ENCODE measurements at regions not wholly inside any gene's neighbourhood (a gene's known extent, or its start where the extent isn't known, plus 50 kb on each side); places are given as distances from the start of the nearest gene placed in this dataset.

GRCh38 chr2:204451766-204452165 is 93.5 kb upstream of the PARD3B start:
- no peaks in the 10 kb centered on the region for H3K36me3 ChIP-seq (ENCODE audit: control insufficient read depth, insufficient read depth, low read length)
- H3K4me3 ChIP-seq (ENCODE audit: low read depth, low read length) = no peak overlapping the region
- H3K27me3 ChIP-seq (ENCODE audit: control insufficient read depth, insufficient read depth, low read length) = no peaks in the 10 kb centered on the region
- H3K9me3 ChIP-seq (ENCODE audit: control insufficient read depth, insufficient read depth, low read depth, low read length) = no peaks in the 10 kb centered on the region
- H3K4me1 ChIP-seq (ENCODE audit: control insufficient read depth, insufficient read depth, low read length) = peaks cover 24% of the 10 kb centered on the region
- H3K9ac ChIP-seq (ENCODE audit: low read length) = no peak overlapping the region
- no peak overlapping the region; the same call in 1 of the 2 replicates for H3K27ac ChIP-seq (ENCODE audit: low read depth, low read length)

GRCh38 chr2:204452464-204453023 is 92.7 kb upstream of the PARD3B start:
- H3K4me1 ChIP-seq (ENCODE audit: control insufficient read depth, insufficient read depth, low read length) = peaks cover 24% of the 10 kb centered on the region
- no peak overlapping the region for H3K4me3 ChIP-seq (ENCODE audit: low read depth, low read length)
- no peak overlapping the region for H3K9ac ChIP-seq (ENCODE audit: low read length)
- no peaks in the 10 kb centered on the region for H3K36me3 ChIP-seq (ENCODE audit: control insufficient read depth, insufficient read depth, low read length)
- H3K27ac ChIP-seq (ENCODE audit: low read depth, low read length) = peak overlapping the region; percentile 61; the same call in 1 of the 2 replicates
- no peaks in the 10 kb centered on the region for H3K9me3 ChIP-seq (ENCODE audit: control insufficient read depth, insufficient read depth, low read depth, low read length)
- no peaks in the 10 kb centered on the region for H3K27me3 ChIP-seq (ENCODE audit: control insufficient read depth, insufficient read depth, low read length)

DNA sequence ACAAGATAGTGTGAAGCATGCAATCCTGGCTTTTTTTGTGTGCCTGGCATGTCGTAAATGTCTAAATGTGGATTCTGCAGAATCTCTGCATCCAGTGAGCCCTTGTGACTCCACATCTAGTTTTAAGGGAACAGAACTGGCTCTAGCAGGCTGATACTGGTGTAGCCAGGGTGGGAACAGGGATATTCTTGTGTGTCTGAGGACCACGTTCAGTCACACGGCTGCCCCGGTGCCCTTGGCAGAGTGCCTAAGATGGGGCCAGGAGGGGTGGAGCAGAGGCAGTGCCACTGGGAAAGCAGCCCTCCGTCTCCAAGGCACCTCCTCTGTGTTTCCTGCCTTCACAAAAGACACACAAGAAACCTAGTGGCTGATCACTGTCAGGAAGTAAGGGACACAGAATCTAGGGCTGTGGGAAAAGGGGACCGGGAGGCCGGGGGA is 91.5 kb upstream of the PARD3B start:
- Histone ChIP-seq H3K4me3 (ENCODE audit: low read depth, low read length) (no peak overlapping the region), H3K27ac (ENCODE audit: low read depth, low read length) (peak overlapping the region; percentile 21; the same call in 1 of the 2 replicates), H3K27me3 (ENCODE audit: control insufficient read depth, insufficient read depth, low read length) (no peaks in the 10 kb centered on the region), H3K9ac (ENCODE audit: low read length) (peak overlapping the region; percentile 32), H3K4me1 (ENCODE audit: control insufficient read depth, insufficient read depth, low read length) (peaks cover 24% of the 10 kb centered on the region), H3K9me3 (ENCODE audit: control insufficient read depth, insufficient read depth, low read depth, low read length) (no peaks in the 10 kb centered on the region), H3K36me3 (ENCODE audit: control insufficient read depth, insufficient read depth, low read length) (no peaks in the 10 kb centered on the region)

GRCh38 chr2:204454672-204455380 is 90.4 kb upstream of the PARD3B start:
- H3K4me1 ChIP-seq (ENCODE audit: control insufficient read depth, insufficient read depth, low read length) = peaks cover 24% of the 10 kb centered on the region
- no peak overlapping the region for H3K9ac ChIP-seq (ENCODE audit: low read length)
- no peaks in the 10 kb centered on the region for H3K9me3 ChIP-seq (ENCODE audit: control insufficient read depth, insufficient read depth, low read depth, low read length)
- H3K27ac ChIP-seq (ENCODE audit: low read depth, low read length) = no peak overlapping the region
- no peaks in the 10 kb centered on the region for H3K36me3 ChIP-seq (ENCODE audit: control insufficient read depth, insufficient read depth, low read length)
- H3K27me3 ChIP-seq (ENCODE audit: control insufficient read depth, insufficient read depth, low read length) = no peaks in the 10 kb centered on the region
- no peak overlapping the region for H3K4me3 ChIP-seq (ENCODE audit: low read depth, low read length)

GRCh38 chr2:204468746-204469429 is 76.4 kb upstream of the PARD3B start:
- no peaks in the 10 kb centered on the region for H3K4me1 ChIP-seq (ENCODE audit: control insufficient read depth, insufficient read depth, low read length)
- H3K36me3 ChIP-seq (ENCODE audit: control insufficient read depth, insufficient read depth, low read length) = no peaks in the 10 kb centered on the region
- no peak overlapping the region for H3K9ac ChIP-seq (ENCODE audit: low read length)
- no peaks in the 10 kb centered on the region for H3K27me3 ChIP-seq (ENCODE audit: control insufficient read depth, insufficient read depth, low read length)
- no peaks in the 10 kb centered on the region for H3K9me3 ChIP-seq (ENCODE audit: control insufficient read depth, insufficient read depth, low read depth, low read length)
- no peak overlapping the region for H3K27ac ChIP-seq (ENCODE audit: low read depth, low read length)
- no peak overlapping the region for H3K4me3 ChIP-seq (ENCODE audit: low read depth, low read length)

- Histone ChIP-seq H3K4me1 (ENCODE audit: control insufficient read depth, insufficient read depth, low read length) (no peaks in the 10 kb centered on the region), H3K9ac (ENCODE audit: low read length) (no peak overlapping the region), H3K27ac (ENCODE audit: low read depth, low read length) (no peak overlapping the region), H3K9me3 (ENCODE audit: control insufficient read depth, insufficient read depth, low read depth, low read length) (no peaks in the 10 kb centered on the region), H3K36me3 (ENCODE audit: control insufficient read depth, insufficient read depth, low read length) (no peaks in the 10 kb centered on the region), H3K27me3 (ENCODE audit: control insufficient read depth, insufficient read depth, low read length) (no peaks in the 10 kb centered on the region), H3K4me3 (ENCODE audit: low read depth, low read length) (no peak overlapping the region)
These were observed 75.1 kb upstream of the PARD3B start for GRCh38 chr2:204470178-204470620.

DNA sequence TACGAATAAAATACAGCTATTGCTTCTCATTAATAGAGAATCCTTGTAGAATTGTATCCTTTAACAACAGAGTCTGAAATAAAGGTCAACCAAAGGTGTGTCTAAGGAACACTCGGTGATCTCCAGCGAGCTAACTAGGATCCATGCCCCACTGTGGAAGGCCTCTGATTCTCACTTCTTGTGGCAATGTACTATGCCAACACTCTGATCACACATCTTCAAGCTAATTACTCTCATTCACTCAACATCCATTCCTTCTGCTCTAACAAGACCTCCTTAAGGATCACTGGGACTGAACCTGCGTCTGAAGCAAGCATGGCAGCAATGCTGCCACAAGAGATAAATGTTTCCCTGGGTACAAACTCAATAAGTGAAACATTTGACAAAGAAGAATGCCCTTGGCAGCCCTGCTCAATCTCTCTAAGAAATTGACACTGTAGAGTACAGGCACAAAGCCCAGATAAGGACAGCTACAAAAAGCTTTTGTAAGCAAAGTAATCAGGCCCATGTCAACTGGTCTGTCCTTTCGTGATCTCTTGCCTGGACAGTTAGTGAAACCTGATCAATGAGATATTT is 74.6 kb upstream of the PARD3B start:
- Histone ChIP-seq H3K36me3 (ENCODE audit: control insufficient read depth, insufficient read depth, low read length) (no peaks in the 10 kb centered on the region), H3K4me3 (ENCODE audit: low read depth, low read length) (no peak overlapping the region), H3K4me1 (ENCODE audit: control insufficient read depth, insufficient read depth, low read length) (no peaks in the 10 kb centered on the region), H3K27me3 (ENCODE audit: control insufficient read depth, insufficient read depth, low read length) (no peaks in the 10 kb centered on the region), H3K27ac (ENCODE audit: low read depth, low read length) (no peak overlapping the region), H3K9ac (ENCODE audit: low read length) (no peak overlapping the region), H3K9me3 (ENCODE audit: control insufficient read depth, insufficient read depth, low read depth, low read length) (no peaks in the 10 kb centered on the region)

DNA sequence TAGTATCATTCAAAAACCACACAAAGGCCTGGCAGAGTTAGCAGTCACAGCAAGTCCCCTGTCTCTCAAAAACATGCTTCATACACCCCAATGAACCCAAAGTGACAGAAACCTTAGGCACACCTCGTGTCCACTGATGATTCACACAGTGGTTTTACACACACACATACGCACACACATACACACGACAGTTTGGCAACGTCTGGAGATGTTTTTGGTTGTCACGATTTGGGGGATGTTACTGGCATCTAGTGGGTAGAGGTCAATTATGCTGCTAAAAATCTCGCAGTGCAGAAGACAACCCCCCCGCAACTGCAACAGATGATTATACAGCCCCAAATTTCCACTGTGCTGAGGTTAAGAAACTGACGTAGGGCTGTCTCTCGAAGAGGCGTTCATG is 72.9 kb upstream of the PARD3B start:
- Histone ChIP-seq H3K4me3 (ENCODE audit: low read depth, low read length) (no peak overlapping the region), H3K27ac (ENCODE audit: low read depth, low read length) (no peak overlapping the region), H3K27me3 (ENCODE audit: control insufficient read depth, insufficient read depth, low read length) (no peaks in the 10 kb centered on the region), H3K9ac (ENCODE audit: low read length) (no peak overlapping the region), H3K4me1 (ENCODE audit: control insufficient read depth, insufficient read depth, low read length) (no peaks in the 10 kb centered on the region), H3K36me3 (ENCODE audit: control insufficient read depth, insufficient read depth, low read length) (no peaks in the 10 kb centered on the region), H3K9me3 (ENCODE audit: control insufficient read depth, insufficient read depth, low read depth, low read length) (no peaks in the 10 kb centered on the region)

- Histone ChIP-seq H3K9ac (ENCODE audit: low read length) (no peak overlapping the region), H3K4me3 (ENCODE audit: low read depth, low read length) (no peak overlapping the region), H3K27ac (ENCODE audit: low read depth, low read length) (no peak overlapping the region), H3K4me1 (ENCODE audit: control insufficient read depth, insufficient read depth, low read length) (no peaks in the 10 kb centered on the region), H3K9me3 (ENCODE audit: control insufficient read depth, insufficient read depth, low read depth, low read length) (no peaks in the 10 kb centered on the region), H3K36me3 (ENCODE audit: control insufficient read depth, insufficient read depth, low read length) (no peaks in the 10 kb centered on the region), H3K27me3 (ENCODE audit: control insufficient read depth, insufficient read depth, low read length) (no peaks in the 10 kb centered on the region)
These were observed 72.1 kb upstream of the PARD3B start for GRCh38 chr2:204473224-204473623.

DNA sequence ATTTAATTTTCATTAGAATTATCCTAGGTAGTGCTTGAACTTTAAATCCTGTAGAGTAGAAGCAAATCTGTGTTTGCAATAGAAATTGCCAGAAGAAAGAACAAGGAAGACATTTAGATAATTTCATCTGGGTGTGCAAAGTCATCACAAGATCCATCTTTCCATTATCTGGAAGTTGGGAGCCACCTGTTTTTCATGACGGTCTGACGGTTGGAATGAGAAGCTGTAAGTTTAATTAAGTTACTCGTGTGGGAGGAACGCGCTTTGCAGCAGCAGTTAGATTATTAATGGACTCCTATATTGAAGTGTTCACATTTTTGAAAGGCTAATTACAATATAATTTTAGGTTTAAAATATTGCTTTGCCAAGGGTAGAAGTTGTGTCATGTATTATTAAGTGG is 69.9 kb upstream of the PARD3B start:
- H3K27ac ChIP-seq (ENCODE audit: low read depth, low read length) = no peak overlapping the region
- no peak overlapping the region for H3K9ac ChIP-seq (ENCODE audit: low read length)
- no peaks in the 10 kb centered on the region for H3K9me3 ChIP-seq (ENCODE audit: control insufficient read depth, insufficient read depth, low read depth, low read length)
- no peaks in the 10 kb centered on the region for H3K4me1 ChIP-seq (ENCODE audit: control insufficient read depth, insufficient read depth, low read length)
- H3K4me3 ChIP-seq (ENCODE audit: low read depth, low read length) = no peak overlapping the region
- no peaks in the 10 kb centered on the region for H3K27me3 ChIP-seq (ENCODE audit: control insufficient read depth, insufficient read depth, low read length)
- H3K36me3 ChIP-seq (ENCODE audit: control insufficient read depth, insufficient read depth, low read length) = no peaks in the 10 kb centered on the region
